CD4-positive, alpha-beta T cell treated with Interferon alpha-2 for 1 hour (primary cell): ENCODE measurements at regions not wholly inside any gene's neighbourhood (a gene's known extent, or its start where the extent isn't known, plus 50 kb on each side); places are given as distances from the start of the nearest gene placed in this dataset.
"Not testable (repeated sequence)": the region's sequence is repeated elsewhere in the genome, so short reads cannot be mapped to it uniquely, and the experiment has no call there.

Experiments used
- DNase-seq, 2 donors: peaks; one replicate each; pipeline ENCODE4 v3.0.0-alpha.2; 2020 to 2022

GRCh38 chrX:52261125-52261462 lies 76.4 kb downstream of the MAGED4 start:
- no peak for DNase-seq

GRCh38 chrX:52261463-52262194 lies 76.9 kb downstream of the MAGED4 start:
- DNase-seq = peak; percentile 89 to 93

GRCh38 chrX:52262195-52262546 lies 77.5 kb downstream of the MAGED4 start:
- DNase-seq = no peak

- no peak for DNase-seq
These were observed 78.7 kb downstream of the MAGED4 start for GRCh38 chrX:52263417-52263816.

GRCh38 chrX:52265713-52266112 lies 81.0 kb downstream of the MAGED4 start:
- DNase-seq = no peak

GRCh38 chrX:52268502-52268901 lies 83.8 kb downstream of the MAGED4 start:
- DNase-seq = not testable (repeated sequence)

- no peak for DNase-seq
These were observed 85.9 kb downstream of the MAGED4 start for GRCh38 chrX:52270453-52271116.

GRCh38 chrX:52271206-52271605 lies 86.5 kb downstream of the MAGED4 start:
- DNase-seq = no peak

- DNase-seq = no peak
These were observed 91.2 kb upstream of the XAGE2 start for GRCh38 chrX:52277666-52278065.

GRCh38 chrX:52280812-52281211 lies 88.0 kb upstream of the XAGE2 start:
- DNase-seq = no peak

- no peak for DNase-seq
These were observed 84.0 kb upstream of the XAGE2 start for GRCh38 chrX:52284865-52285264.

- DNase-seq = not testable (repeated sequence)
These were observed 69.9 kb upstream of the XAGE2 start for GRCh38 chrX:52298968-52299367.

- not testable (repeated sequence) for DNase-seq
These were observed 60.3 kb upstream of the XAGE2 start for GRCh38 chrX:52308532-52308931.
